Liver (tissue), 8 donors: ENCODE measurements at regions not wholly inside any gene's neighbourhood (a gene's known extent, or its start where the extent isn't known, plus 50 kb on each side); places are given as distances from the start of the nearest gene placed in this dataset.

Experiments used
- DNase-seq: peaks from one replicate; pipeline ENCODE4 v3.0.0-alpha.2; 2017; ENCODE audit warnings: low spot score
- H3K27ac ChIP-seq, 2 donors: one replicate each; pipeline ENCODE4 v1.7.0; 2013; ENCODE audit warnings: inconsistent platforms in 2 of 2, low read length in 2 of 2, control low read depth in 1 of 2, low read depth in 1 of 2, mild to moderate bottlenecking in 1 of 2
- H3K27me3 ChIP-seq, 4 donors: one replicate each; pipeline versions ENCODE4 v1.6.1 to v1.7.0; 2013; ENCODE audit warnings: low read length in 3 of 4, inconsistent platforms in 1 of 4, mild to moderate bottlenecking in 1 of 4, moderate library complexity in 1 of 4; ENCODE audit not compliant: control insufficient read depth in 4 of 4, insufficient read depth in 4 of 4
- H3K36me3 ChIP-seq, 4 donors: one replicate each; pipeline versions ENCODE4 v1.6.1 to v1.7.0; 2013; ENCODE audit warnings: low read length in 3 of 4, mild to moderate bottlenecking in 3 of 4, low read depth in 1 of 4, moderate library complexity in 1 of 4; ENCODE audit not compliant: control insufficient read depth in 4 of 4, insufficient read depth in 3 of 4
- H3K4me1 ChIP-seq, 4 donors: one replicate each; pipeline versions ENCODE4 v1.6.1 to v1.7.0; 2013; ENCODE audit warnings: low read length in 3 of 4, mild to moderate bottlenecking in 3 of 4, moderate library complexity in 1 of 4; ENCODE audit not compliant: control insufficient read depth in 4 of 4, insufficient read depth in 4 of 4
- H3K4me3 ChIP-seq, 3 donors: one replicate each; pipeline versions ENCODE4 v1.6.1 to v1.7.0; 2013; ENCODE audit warnings: low read length in 3 of 3, control low read depth in 1 of 3, low read depth in 1 of 3, mild to moderate bottlenecking in 1 of 3
- H3K9ac ChIP-seq, 2 donors: one replicate each; pipeline ENCODE4 v1.7.0; 2013; ENCODE audit warnings: low read length in 2 of 2, mild to moderate bottlenecking in 2 of 2, moderate library complexity in 2 of 2, control low read depth in 1 of 2, low read depth in 1 of 2
- H3K9me3 ChIP-seq, 4 donors: one replicate each; pipeline versions ENCODE4 v1.6.1 to v1.7.0; 2013; ENCODE audit warnings: low read length in 3 of 4; ENCODE audit not compliant: control insufficient read depth in 4 of 4
- FOXA1 ChIP-seq: IDR thresholded peaks from 2 replicates; pipeline ENCODE4 v1.6.1; 2016; ENCODE audit warnings: antibody characterized with exemption
- GABPA ChIP-seq, 2 donors: IDR thresholded peaks in 1 of 2; conservative IDR thresholded peaks in 1 of 2; 2 replicates each; pipeline ENCODE4 v1.6.1; 2016; ENCODE audit warnings: antibody characterized with exemption in 2 of 2, mild to moderate bottlenecking in 1 of 2, moderate library complexity in 1 of 2
- HNF4A ChIP-seq, 2 donors: conservative IDR thresholded peaks; 2 replicates each; pipeline ENCODE4 v1.6.1; 2016; ENCODE audit warnings: antibody characterized with exemption in 2 of 2, mild to moderate bottlenecking in 2 of 2
- JUND ChIP-seq, 2 donors: IDR thresholded peaks; 2 replicates each; pipeline ENCODE4 v1.6.1; 2016; ENCODE audit warnings: antibody characterized with exemption in 2 of 2
- MAX ChIP-seq: IDR thresholded peaks from 2 replicates; pipeline ENCODE4 v1.6.1; 2016; ENCODE audit warnings: antibody characterized with exemption
- NR2F2 ChIP-seq: IDR thresholded peaks from 2 replicates; pipeline ENCODE4 v1.6.1; 2016; ENCODE audit warnings: antibody characterized with exemption
- RAD21 ChIP-seq, 2 donors: IDR thresholded peaks; 2 replicates each; pipeline ENCODE4 v1.6.1; 2016; ENCODE audit warnings: antibody characterized with exemption in 2 of 2, mild to moderate bottlenecking in 2 of 2
- REST ChIP-seq: IDR thresholded peaks from 2 replicates; pipeline ENCODE4 v1.6.1; 2016; ENCODE audit warnings: antibody characterized with exemption, mild to moderate bottlenecking
- RXRA ChIP-seq, 2 donors: IDR thresholded peaks; 2 replicates each; pipeline ENCODE4 v1.6.1; 2017 to 2018; ENCODE audit warnings: antibody characterized with exemption in 2 of 2, mild to moderate bottlenecking in 1 of 2
- SP1 ChIP-seq: IDR thresholded peaks from 2 replicates; pipeline ENCODE4 v1.6.1; 2018; ENCODE audit warnings: antibody characterized with exemption, mild to moderate bottlenecking
- TAF1 ChIP-seq: conservative IDR thresholded peaks from 2 replicates; pipeline ENCODE4 v1.6.1; 2016; ENCODE audit warnings: antibody characterized with exemption, mild to moderate bottlenecking
- YY1 ChIP-seq: IDR thresholded peaks from 2 replicates; pipeline ENCODE4 v1.6.1; 2016; ENCODE audit warnings: antibody characterized with exemption, mild to moderate bottlenecking
- WGBS: extraction: QIAGEN DNeasy Blood & Tissue Kit; methylation state at CpG from one replicate; pipeline ENCODE4 v1.1.7; 2013; 5-methylcytosine and 5-hydroxymethylcytosine counted together
- TF ChIP-seq, protein P1 (sequence below): IDR thresholded peaks from 2 replicates; pipeline ENCODE4 v1.6.1; 2016; ENCODE audit warnings: antibody characterized with exemption
- TF ChIP-seq, protein P2 (sequence below): fragments of 150-350 bp; IDR thresholded peaks from 2 replicates; pipeline ENCODE4 v1.5.1; 2017; ENCODE audit warnings: improper control_type of control experiment, low read depth, low read length; ENCODE audit not compliant: missing input control
- donor health status: healthy.
- donor health status: healthy.
- donor health status: healthy.
- donor health status: healthy.
- donor health status: healthy.

GRCh38 chr5:4893063-4893744 lies 246.9 kb upstream of the ADAMTS16 start:
- DNase-seq = no peak
- Histone ChIP-seq H3K4me1 (no peaks in the 10 kb centered on the region), H3K9me3 (no peaks in the 10 kb centered on the region), H3K36me3 (no peaks in the 10 kb centered on the region), H3K9ac (no peak overlapping the region), H3K4me3 (no peak overlapping the region), H3K27me3 (peaks cover 0 to 2% (median 0%) of the 10 kb centered on the region in 4 donors), H3K27ac (no peak overlapping the region)
- WGBS = 71% methylated on average over 9 of the region's 9 CpGs
- TF ChIP-seq MAX (no peak), HNF4A (conservative IDR thresholded peaks at IDR 0.05) (no peak), NR2F2 (no peak), YY1 (no peak), RXRA (IDR thresholded peaks at IDR 0.05) (no peak)
- TF ChIP-seq, protein P1, sequence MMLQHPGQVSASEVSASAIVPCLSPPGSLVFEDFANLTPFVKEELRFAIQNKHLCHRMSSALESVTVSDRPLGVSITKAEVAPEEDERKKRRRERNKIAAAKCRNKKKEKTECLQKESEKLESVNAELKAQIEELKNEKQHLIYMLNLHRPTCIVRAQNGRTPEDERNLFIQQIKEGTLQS = no peak

GRCh38 chr5:4896328-4896727 lies 243.8 kb upstream of the ADAMTS16 start:
- Histone ChIP-seq H3K4me3 (no peak overlapping the region), H3K9ac (no peak overlapping the region), H3K27me3 (peaks cover 0 to 4% (median 0%) of the 10 kb centered on the region in 4 donors), H3K4me1 (no peaks in the 10 kb centered on the region), H3K27ac (no peak overlapping the region), H3K36me3 (no peaks in the 10 kb centered on the region), H3K9me3 (no peaks in the 10 kb centered on the region)
- TF ChIP-seq RXRA (IDR thresholded peaks at IDR 0.05) (no peak), TAF1 (no peak), YY1 (no peak), NR2F2 (no peak), FOXA1 (no peak), JUND (IDR thresholded peaks at IDR 0.05) (no peak), GABPA (IDR thresholded peaks at IDR 0.05 in 1 of 2, conservative IDR thresholded peaks at IDR 0.05 in 1 of 2) (no peak), SP1 (no peak)
- TF ChIP-seq, protein P1 = no peak
- TF ChIP-seq, protein P2, sequence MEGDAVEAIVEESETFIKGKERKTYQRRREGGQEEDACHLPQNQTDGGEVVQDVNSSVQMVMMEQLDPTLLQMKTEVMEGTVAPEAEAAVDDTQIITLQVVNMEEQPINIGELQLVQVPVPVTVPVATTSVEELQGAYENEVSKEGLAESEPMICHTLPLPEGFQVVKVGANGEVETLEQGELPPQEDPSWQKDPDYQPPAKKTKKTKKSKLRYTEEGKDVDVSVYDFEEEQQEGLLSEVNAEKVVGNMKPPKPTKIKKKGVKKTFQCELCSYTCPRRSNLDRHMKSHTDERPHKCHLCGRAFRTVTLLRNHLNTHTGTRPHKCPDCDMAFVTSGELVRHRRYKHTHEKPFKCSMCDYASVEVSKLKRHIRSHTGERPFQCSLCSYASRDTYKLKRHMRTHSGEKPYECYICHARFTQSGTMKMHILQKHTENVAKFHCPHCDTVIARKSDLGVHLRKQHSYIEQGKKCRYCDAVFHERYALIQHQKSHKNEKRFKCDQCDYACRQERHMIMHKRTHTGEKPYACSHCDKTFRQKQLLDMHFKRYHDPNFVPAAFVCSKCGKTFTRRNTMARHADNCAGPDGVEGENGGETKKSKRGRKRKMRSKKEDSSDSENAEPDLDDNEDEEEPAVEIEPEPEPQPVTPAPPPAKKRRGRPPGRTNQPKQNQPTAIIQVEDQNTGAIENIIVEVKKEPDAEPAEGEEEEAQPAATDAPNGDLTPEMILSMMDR = no peak
- DNase-seq = no peak
- 68% methylated on average over 5 of the region's 5 CpGs for WGBS

DNA sequence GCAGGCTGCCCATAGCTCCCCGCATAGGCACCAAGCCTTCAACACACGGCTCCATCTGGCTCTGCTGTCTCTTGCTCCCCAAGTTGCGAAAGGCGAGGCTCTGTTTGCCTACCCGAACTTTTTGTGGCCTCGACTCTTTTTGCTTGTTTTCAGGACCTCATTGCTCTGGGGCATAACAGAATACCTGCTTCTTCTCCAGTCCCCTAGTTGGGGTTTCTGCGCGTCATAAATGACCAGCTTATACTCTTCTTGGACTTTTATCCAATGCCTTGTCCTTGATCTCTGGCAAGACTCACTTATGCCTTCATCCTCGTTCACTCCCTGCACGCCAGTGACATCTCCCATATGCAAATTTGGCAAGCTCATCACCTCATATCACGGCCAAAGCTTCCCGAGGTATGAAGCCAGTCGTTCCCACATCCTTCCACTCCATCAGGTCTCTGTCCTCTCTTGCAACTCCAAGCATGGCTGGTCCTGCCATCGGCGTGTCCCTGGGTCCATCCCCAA lies 238.8 kb upstream of the ADAMTS16 start:
- TF ChIP-seq REST = no peak
- TF ChIP-seq RXRA (IDR thresholded peaks at IDR 0.05) = no peak
- no peak for TF ChIP-seq JUND (IDR thresholded peaks at IDR 0.05)
- TF ChIP-seq RAD21 (IDR thresholded peaks at IDR 0.05) = no peak
- H3K27ac ChIP-seq = no peak overlapping the region
- H3K9me3 ChIP-seq = no peaks in the 10 kb centered on the region
- no peaks in the 10 kb centered on the region for H3K4me1 ChIP-seq
- H3K36me3 ChIP-seq = no peaks in the 10 kb centered on the region
- no peak for DNase-seq
- H3K9ac ChIP-seq = no peak overlapping the region
- whole genome bisulfite sequencing = 80% methylated on average over 15 of the region's 15 CpGs
- peaks cover 0 to 2% (median 0%) of the 10 kb centered on the region in 4 donors for H3K27me3 ChIP-seq
- no peak overlapping the region for H3K4me3 ChIP-seq
